Peyer's patch (tissue), 4 donors: ENCODE measurements at regions not wholly inside any gene's neighbourhood (a gene's known extent, or its start where the extent isn't known, plus 50 kb on each side); places are given as distances from the start of the nearest gene placed in this dataset.

Source experiments
- CTCF ChIP-seq, 6 experiments: fragments of 450-650 bp in 4 of 6; fragments of 200-600 bp in 2 of 6; sonication (generic) in 1 of 6; IDR thresholded peaks; one replicate each; pipeline ENCODE4 v1.5.1; 2017 to 2019; ENCODE audit warnings: antibody characterized with exemption in 6 of 6, mild to moderate bottlenecking in 3 of 6, moderate library complexity in 1 of 6
- POLR2A ChIP-seq, 2 donors: fragments of 450-650 bp; IDR thresholded peaks; one replicate each; pipeline ENCODE4 v1.5.1; 2017; ENCODE audit warnings: antibody characterized with exemption in 2 of 2, mild to moderate bottlenecking in 2 of 2, moderate library complexity in 2 of 2

GRCh38 chr4:83732114-83732635 lies 196.3 kb downstream of the GPAT3 start:
- TF ChIP-seq POLR2A (IDR thresholded peaks at IDR 0.05) (no peak), CTCF (IDR thresholded peaks at IDR 0.05) (no peak)
